ENCODE measurements at regions not wholly inside any gene's neighbourhood (a gene's known extent, or its start where the extent isn't known, plus 50 kb on each side); places are given as distances from the start of the nearest gene placed in this dataset.

DNA sequence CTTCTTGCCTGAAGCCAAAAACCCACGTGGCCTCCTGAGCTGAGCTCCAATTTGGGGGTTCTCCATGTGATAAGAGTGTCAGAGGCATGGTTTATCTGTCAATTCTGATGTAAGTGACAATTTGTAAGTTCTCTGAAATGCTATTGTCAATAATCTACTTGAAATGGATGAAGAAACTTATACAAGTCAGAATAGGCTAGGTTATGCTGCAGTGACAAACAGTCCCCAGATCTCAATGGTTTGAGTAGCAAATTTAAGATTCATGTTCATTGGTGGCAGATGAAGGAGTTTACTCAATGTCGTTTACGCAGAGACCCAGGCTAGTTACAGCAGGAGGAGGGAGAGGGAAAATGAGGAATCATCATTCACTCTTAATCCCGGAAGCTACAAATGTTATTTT, 352.4 kb downstream of the KIF16B start:
- FAIRE-seq (no peak), DNase-seq (ENCODE audit: insufficient read length, low spot score) (no peak)

- no peak for FAIRE-seq
- no peak for DNase-seq (ENCODE audit: insufficient read length, low spot score)
Observed at GRCh38 chr20:16219182-16219581, 354.1 kb downstream of the KIF16B start.

- no peak for FAIRE-seq
- no peak for DNase-seq (ENCODE audit: insufficient read length, low spot score)
Observed at GRCh38 chr20:16216914-16217230, 356.4 kb downstream of the KIF16B start.

DNA sequence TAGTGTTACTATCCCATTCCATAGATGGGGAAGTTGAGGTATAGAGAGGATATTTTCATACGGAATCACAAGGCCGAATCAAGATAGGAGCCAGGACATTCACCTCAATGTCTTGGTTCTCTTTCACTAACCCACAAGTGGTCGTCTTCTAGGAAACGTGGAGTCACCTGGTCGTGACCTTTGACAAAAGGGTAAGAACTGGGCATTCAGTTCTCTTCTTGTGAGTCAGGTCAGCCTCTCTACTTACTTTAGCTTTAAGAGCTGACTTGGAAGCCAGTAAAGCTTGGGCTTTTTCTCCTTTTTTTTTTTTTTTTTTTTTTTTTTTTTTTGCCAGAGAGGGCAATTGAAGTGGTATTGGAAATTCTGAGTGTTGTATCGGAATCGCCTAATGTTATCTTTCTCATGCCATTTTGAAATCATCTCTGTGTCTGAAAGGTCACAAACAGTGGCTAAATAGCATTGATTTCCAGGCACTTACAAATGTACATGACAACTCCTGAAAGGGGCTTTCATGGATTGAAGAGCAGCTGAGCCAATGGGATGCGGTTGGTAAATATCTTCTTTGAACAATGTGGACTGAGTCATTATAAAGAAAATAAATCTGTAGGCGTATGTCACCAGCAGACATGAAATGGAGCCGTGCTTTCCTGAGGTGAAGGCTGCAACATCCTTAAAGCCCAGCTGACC, 356.9 kb downstream of the KIF16B start:
- DNase-seq (ENCODE audit: insufficient read length, low spot score) = no peak

DNA sequence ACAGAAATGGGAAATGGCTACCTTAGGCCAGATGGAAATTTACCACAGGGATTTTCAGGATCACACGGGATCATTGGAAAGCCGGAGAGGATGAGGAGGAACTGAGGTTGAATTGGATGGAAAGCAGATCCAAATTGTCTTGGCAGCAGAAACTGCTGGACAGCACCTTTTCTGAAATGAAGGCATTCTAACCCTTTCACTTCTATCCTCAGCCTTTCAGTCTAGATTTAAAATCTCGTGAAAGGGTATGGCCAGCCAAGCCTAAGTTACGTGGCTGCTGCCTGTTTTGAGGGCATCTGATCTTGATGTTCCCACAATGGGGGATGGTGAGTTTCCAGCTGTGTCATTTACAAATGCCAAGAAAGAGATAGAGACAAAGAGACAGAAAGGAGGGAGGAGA, 358.2 kb downstream of the KIF16B start:
- FAIRE-seq (no peak), DNase-seq (ENCODE audit: insufficient read length, low spot score) (no peak)

More for the DNA sequence above, 356.9 kb downstream of the KIF16B start:
- FAIRE-seq = no peak

- FAIRE-seq (no peak), DNase-seq (ENCODE audit: insufficient read length, low spot score) (no peak)
Observed at GRCh38 chr20:16212790-16213189, 360.5 kb downstream of the KIF16B start.

GRCh38 chr20:16209951-16210361, 363.3 kb downstream of the KIF16B start:
- FAIRE-seq = no peak
- no peak for DNase-seq (ENCODE audit: insufficient read length, low spot score)

GRCh38 chr20:16209357-16209756, 363.9 kb downstream of the KIF16B start:
- FAIRE-seq = no peak
- no peak for DNase-seq (ENCODE audit: insufficient read length, low spot score)

DNA sequence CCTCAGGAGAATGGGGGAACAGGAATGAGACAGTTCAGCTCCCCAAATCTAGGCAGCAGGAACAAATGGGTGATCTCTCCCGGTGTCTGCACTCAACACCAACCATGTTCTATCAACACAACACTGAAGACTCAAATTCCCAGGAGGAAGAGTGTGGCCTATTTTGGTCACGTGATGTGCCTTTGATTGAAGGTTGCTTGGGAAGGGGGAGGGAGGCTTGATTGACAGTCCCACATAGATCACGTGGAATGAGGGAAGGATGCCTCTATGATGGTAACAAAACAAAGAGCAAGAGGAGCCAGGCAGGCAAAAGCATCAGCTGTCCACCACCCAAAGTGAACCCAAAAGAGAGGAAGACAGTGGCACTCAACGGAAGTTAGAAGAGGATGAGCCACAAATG, 364.8 kb downstream of the KIF16B start:
- FAIRE-seq (no peak), DNase-seq (ENCODE audit: insufficient read length, low spot score) (no peak)

GRCh38 chr20:16206817-16207216, 366.4 kb downstream of the KIF16B start:
- FAIRE-seq (no peak), DNase-seq (ENCODE audit: insufficient read length, low spot score) (no peak)

DNA sequence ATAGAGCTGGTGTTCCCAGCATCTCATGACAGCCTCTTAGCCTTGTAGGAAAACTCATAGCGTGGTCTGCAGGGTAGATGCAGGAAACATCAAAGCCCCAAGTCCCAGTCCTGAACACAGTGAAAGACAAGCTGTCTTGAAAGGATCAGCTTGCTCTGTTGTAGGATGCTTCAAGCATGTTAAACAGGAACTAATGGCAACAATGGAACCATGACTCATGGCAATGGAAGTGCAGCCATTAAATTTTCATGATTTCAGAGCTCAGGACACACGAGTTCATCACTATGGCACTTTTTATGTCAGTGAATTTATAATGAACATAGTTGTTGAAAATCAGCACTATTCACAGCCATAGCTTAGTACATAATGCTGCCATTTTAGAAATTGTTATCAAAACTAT, 367.7 kb downstream of the KIF16B start:
- no peak for DNase-seq (ENCODE audit: insufficient read length, low spot score)
- no peak for FAIRE-seq

GRCh38 chr20:16203096-16203495, 370.2 kb downstream of the KIF16B start:
- DNase-seq (ENCODE audit: insufficient read length, low spot score) (no peak), FAIRE-seq (no peak)

- DNase-seq (ENCODE audit: insufficient read length, low spot score) = no peak
- FAIRE-seq = no peak
Observed at GRCh38 chr20:16201191-16201590, 372.1 kb downstream of the KIF16B start.

GRCh38 chr20:16197696-16198095, 375.6 kb downstream of the KIF16B start:
- DNase-seq (ENCODE audit: insufficient read length, low spot score) (no peak), FAIRE-seq (no peak)

DNA sequence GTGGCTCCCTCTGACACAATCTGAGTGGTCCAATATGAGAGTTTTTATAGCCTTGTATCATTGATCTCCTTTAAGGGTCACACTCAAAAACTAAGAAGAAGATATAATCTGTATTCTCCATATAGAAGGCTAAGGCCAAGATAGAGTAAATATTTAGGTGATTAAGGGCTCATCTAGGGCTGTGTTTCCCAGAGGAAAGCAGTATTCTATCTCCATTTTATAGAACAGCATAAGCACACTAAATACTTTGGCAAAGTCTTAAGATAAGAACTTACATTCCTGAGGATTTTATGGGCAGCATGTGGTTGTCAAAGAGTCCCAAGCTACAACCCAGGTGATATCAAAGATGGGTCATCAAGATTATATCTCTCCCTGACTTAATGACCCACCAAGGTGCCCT, 377.6 kb downstream of the KIF16B start:
- FAIRE-seq (no peak), DNase-seq (ENCODE audit: insufficient read length, low spot score) (no peak)

GRCh38 chr20:16194617-16195360, 378.5 kb downstream of the KIF16B start:
- DNase-seq (ENCODE audit: insufficient read length, low spot score) (no peak), FAIRE-seq (no peak)

DNA sequence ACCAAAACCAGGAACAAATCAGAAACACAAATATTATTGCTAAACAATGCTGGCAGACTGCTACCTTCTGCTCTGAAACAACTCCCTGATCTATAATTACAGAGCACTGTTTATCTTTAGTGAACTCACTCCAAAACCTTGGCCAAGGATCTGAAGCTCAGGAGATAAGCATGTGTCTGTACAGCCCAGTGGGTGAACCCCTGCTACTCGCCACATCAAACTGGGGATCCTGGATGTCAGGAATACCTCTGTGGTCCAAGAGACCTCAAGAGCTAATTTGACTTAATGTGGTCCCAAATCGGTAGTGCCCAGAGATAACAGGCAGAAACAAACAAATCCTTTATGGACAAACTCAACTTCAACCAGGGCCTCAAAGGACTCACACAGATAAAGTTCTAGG, 381.8 kb downstream of the KIF16B start:
- FAIRE-seq (no peak), DNase-seq (ENCODE audit: insufficient read length, low spot score) (no peak)

- DNase-seq (ENCODE audit: insufficient read length, low spot score) = no peak
- no peak for FAIRE-seq
Observed at GRCh38 chr20:16189371-16189770, 383.9 kb downstream of the KIF16B start.

DNA sequence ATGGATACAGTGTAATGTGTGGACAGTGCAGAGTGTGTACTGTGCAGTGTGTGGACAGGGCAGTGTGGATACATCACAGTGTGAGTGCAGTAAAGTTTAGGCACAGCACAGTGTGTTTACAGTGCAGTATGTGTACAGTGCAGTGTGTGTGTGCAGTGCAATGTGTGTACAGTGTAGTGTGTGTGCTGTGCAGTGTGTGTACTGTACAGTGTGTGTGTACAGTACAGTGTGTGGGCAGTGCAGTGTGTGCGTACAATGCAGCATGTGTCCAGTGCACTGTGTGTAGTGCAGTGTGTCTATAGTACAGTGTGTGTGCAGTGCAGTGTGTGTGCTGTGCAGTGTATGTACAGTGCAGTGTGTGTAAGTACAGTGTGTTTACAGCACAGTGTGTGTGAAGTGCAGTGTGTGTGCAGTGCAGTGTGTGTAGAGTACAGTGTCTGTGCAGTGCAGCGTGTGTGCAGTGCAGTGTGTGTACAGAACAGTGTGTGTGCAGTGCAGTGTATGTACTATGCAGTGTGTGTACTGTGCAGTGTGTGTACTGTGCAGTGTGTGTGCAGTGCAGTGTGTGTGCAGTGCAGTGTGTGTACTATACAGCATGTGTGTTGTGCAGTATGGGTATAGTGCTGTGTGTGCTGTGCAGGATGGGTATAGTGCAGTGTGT, 385.2 kb downstream of the KIF16B start:
- DNase-seq (ENCODE audit: insufficient read length, low spot score) = no peak
- no peak for FAIRE-seq

DNA sequence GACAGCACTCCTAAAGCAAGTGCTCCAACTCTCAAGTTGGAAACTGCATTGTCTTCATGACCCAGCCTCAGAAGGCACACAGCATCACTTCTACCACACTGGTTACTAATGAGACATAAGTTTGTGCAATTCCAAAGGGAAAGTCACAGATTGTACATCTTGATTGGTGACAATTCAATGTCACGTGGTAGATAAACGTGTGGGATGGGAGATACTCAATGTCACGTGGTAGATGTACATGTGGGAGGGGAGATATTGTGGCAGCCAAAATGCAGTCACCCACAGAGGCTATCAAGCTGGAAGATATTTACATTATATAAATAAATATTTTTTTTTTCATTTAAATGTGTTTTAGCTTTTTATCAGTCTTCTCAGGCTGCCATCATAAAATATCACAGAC, 393.3 kb downstream of the KIF16B start:
- FAIRE-seq = no peak
- no peak for DNase-seq (ENCODE audit: insufficient read length, low spot score)

DNA sequence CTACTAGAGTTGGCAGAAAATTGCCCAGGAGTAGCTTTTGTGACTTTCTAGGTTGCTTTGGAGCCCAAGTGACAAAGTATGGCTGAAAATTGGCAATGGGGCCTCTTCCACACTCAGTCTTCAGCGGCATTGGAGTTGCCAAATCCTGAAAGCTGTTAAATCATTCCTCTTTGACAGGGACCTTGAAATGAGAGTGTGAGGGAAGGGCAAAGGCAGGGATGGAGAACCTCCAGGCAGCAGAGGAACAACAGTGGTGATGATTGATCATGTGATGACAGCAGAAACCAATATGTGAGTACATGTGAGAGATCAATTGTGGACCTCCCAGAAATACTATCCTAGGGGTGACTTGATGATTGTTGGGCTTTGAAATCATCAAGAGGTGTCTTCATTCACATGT, 393.9 kb downstream of the KIF16B start:
- DNase-seq (ENCODE audit: insufficient read length, low spot score) (no peak), FAIRE-seq (no peak)

DNA sequence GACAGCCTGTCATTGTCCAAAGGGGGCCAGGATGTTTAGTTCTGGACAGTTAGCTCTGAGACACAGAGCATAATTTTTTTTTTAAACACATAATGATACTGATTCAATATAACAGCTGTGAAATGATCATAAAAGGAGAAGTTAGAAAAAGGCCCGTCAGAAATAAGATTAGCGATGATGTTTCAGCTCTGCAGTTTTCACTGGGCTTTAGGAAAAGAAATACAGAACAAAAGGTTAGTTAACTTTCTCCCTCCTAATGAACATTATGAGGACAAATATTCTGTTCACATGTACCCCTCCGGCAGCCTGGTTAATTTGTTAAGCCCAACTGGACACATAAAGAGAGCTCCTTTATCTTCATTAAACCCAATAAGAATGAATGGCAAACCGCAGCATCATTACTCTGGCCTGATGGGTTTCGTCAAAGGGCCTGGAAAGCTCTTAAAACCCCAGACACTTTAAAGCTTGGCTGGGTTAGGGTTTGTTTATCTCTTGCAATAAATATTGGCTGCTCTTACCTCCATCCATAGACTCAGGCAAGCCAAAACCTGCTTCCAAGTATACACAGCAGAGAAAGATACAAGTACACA, 394.6 kb downstream of the KIF16B start:
- FAIRE-seq (no peak), DNase-seq (ENCODE audit: insufficient read length, low spot score) (no peak)

Measured in GM19239 (cell line).